Heart right ventricle (tissue), 16 donors: ENCODE measurements at regions not wholly inside any gene's neighbourhood (a gene's known extent, or its start where the extent isn't known, plus 50 kb on each side); places are given as distances from the start of the nearest gene placed in this dataset.
A peak's percentile ranks its signal among the peaks of the same experiment; 100 is the strongest.

Source experiments
- ATAC-seq, 8 donors: fragments of 200-7000 bp; cut with Tn5 transposase; one replicate each; pipeline ENCODE4 v1.9.1; 2020; ENCODE audit warnings: mild to moderate bottlenecking in 8 of 8, moderate library complexity in 8 of 8, moderate number of reproducible peaks in 1 of 8
- DNase-seq, 2 donors: peaks; one replicate each; pipeline ENCODE4 v3.0.0-alpha.2; 2020
- H3K27ac ChIP-seq, 10 donors: fragments of 200-600 bp; sonication (generic) in 2 of 10; one replicate each; pipeline versions ENCODE4 v1.5.0 to v1.8.0; 2020 to 2022; ENCODE audit warnings: mild to moderate bottlenecking in 3 of 10
- H3K27me3 ChIP-seq, 7 donors: fragments of 200-600 bp; one replicate each; pipeline ENCODE4 v1.8.0; 2021 to 2022; ENCODE audit warnings: mild to moderate bottlenecking in 2 of 7
- H3K36me3 ChIP-seq, 9 donors: fragments of 200-600 bp; sonication (generic) in 1 of 9; one replicate each; pipeline versions ENCODE4 v1.5.0 to v1.8.0; 2020 to 2022; ENCODE audit warnings: mild to moderate bottlenecking in 2 of 9
- H3K4me1 ChIP-seq, 9 donors: fragments of 200-600 bp; sonication (generic) in 1 of 9; one replicate each; pipeline versions ENCODE4 v1.5.0 to v1.8.0; 2020 to 2022; ENCODE audit warnings: mild to moderate bottlenecking in 4 of 9
- H3K4me3 ChIP-seq, 10 donors: fragments of 200-600 bp; sonication (generic) in 2 of 10; one replicate each; pipeline versions ENCODE4 v1.5.0 to v1.8.0; 2020 to 2022; ENCODE audit warnings: mild to moderate bottlenecking in 7 of 10, moderate library complexity in 2 of 10
- H3K9me3 ChIP-seq, 11 donors: fragments of 200-600 bp in 10 of 11; sonication (generic) in 2 of 11; one replicate each; pipeline versions ENCODE4 v1.5.0 to v1.8.0; 2013 to 2022; ENCODE audit warnings: mild to moderate bottlenecking in 2 of 11, control low read depth in 1 of 11, moderate library complexity in 1 of 11
- CTCF ChIP-seq, 9 donors: fragments of 200-600 bp; sonication (generic) in 2 of 9; IDR thresholded peaks; one replicate each; pipeline versions ENCODE4 v1.5.0 to v1.8.0; 2021 to 2022; ENCODE audit warnings: antibody characterized with exemption in 9 of 9, mild to moderate bottlenecking in 5 of 9, moderate library complexity in 1 of 9
- WGBS, 2 donors: extraction: QIAGEN DNeasy Blood & Tissue Kit; methylation state at CpG; one replicate each; pipeline ENCODE4 v1.1.7; 2013; ENCODE audit warnings: inconsistent platforms in 1 of 2; 5-methylcytosine and 5-hydroxymethylcytosine counted together
- intact Hi-C, 10 donors: fragments of 100-400 bp; cut with DNase I; formaldehyde crosslinking; loops; one replicate each; pipeline versions ENCODE4 v1.11.1 to v1.14.2; 2022
- donor health status: Arrhythmogenic right ventricular cardiomyopathy.
- donor health status: ischemic (EF 13 %, LVEDD 7.1; RV severe dilation, severe dysfunction).
- donor health status: healthy with polysubstance abuse.
- donor health status: DM: no; HTN: yes; CAD: no.
- donor health status: DM: no; HTN: no; CAD: no.
- donor health status: ischemic (EF 25% LVEDD 6.9; RV normal size, moderate dysfunction).
- donor health status: ischemic (EF 25% LVEDD 5.7; RV mildly dilated, moderate dysfunction).
- donor health status: healthy.
- donor health status: DM: yes; HTN: yes; CAD: no.
- donor health status: Ischemic cardiomyopathy.
- donor health status: ischemic (EF 35%, LVEDD 5.7; RV mildly dilated, moderate dysfunction).
- donor health status: nonischemic (EF 11% LVEDD 7.7; RV severe dilation, severe dysfunction).
- donor health status: DM: yes; HTN: yes; CAD: no.
- donor health status: PGD.
- donor health status: ischemic (EF 29% LVEDD 5.4; RV normal size, mild dysfunction).
- donor health status: nonischemic (EF 23%, LVEDD 6.1; RV moderate dilation, normal function).

GRCh38 chr11:128161436-128161835 lies 425.9 kb downstream of the ETS1 start:
- no peaks in the 10 kb centered on the region for H3K27me3 ChIP-seq
- WGBS, 2 donors: 74 to 78% methylated on average over 1 of the region's 1 CpG
- no peaks in the 10 kb centered on the region for H3K36me3 ChIP-seq
- peaks cover 0 to 5% (median 0%) of the 10 kb centered on the region in 9 donors for H3K4me1 ChIP-seq
- intact Hi-C loops: loop anchor here in 3 of 10 donors (5.0 to 10.0 kb wide), 4 partner anchors 686 to 1039 kb away; no protein-coding TSS in a partner anchor
- H3K9me3 ChIP-seq: no peaks in the 10 kb centered on the region
- no peak overlapping the region for H3K27ac ChIP-seq
- no peak for DNase-seq
- no peak for TF ChIP-seq CTCF (IDR thresholded peaks at IDR 0.05)
- ATAC-seq: no peak
- no peak overlapping the region for H3K4me3 ChIP-seq

GRCh38 chr11:128158860-128159259 lies 428.5 kb downstream of the ETS1 start:
- no peak overlapping the region for H3K27ac ChIP-seq
- H3K4me1 ChIP-seq: peaks cover 0 to 3% (median 0%) of the 10 kb centered on the region in 9 donors
- H3K4me3 ChIP-seq: no peak overlapping the region
- H3K9me3 ChIP-seq: no peaks in the 10 kb centered on the region
- H3K27me3 ChIP-seq: no peaks in the 10 kb centered on the region
- TF ChIP-seq CTCF (IDR thresholded peaks at IDR 0.05): no peak
- intact Hi-C loops: loop anchor here in 9 of 10 donors (1.0 to 10.0 kb wide), 7 partner anchors 124 to 798 kb away; no protein-coding TSS in a partner anchor
- 91 to 92% methylated on average over 4 of the region's 4 CpGs for WGBS, 2 donors
- ATAC-seq (no peak), DNase-seq (no peak)
- H3K36me3 ChIP-seq: no peaks in the 10 kb centered on the region

- DNase-seq (peak in 1 of 2 donors; percentile 54), ATAC-seq (peak in 7 of 8 donors; percentile 76 to 91 (median 83))
- Histone ChIP-seq H3K9me3 (no peaks in the 10 kb centered on the region), H3K4me1 (peaks cover 0 to 13% (median 5%) of the 10 kb centered on the region in 9 donors), H3K27ac (no peak overlapping the region), H3K27me3 (no peaks in the 10 kb centered on the region), H3K36me3 (no peaks in the 10 kb centered on the region), H3K4me3 (peak overlapping the region in 4 of 10 donors; percentile 7 to 26 (median 15))
- intact Hi-C loops: loop anchor here in 9 of 10 donors (1.0 to 10.0 kb wide), 7 partner anchors 123 to 800 kb away; no protein-coding TSS in a partner anchor
- peak; percentile 74 to 92 (median 85) for TF ChIP-seq CTCF (IDR thresholded peaks at IDR 0.05)
- WGBS, 2 donors: 13 to 16% methylated on average over 5 of the region's 5 CpGs
Observed at GRCh38 chr11:128157423-128158298, 429.7 kb downstream of the ETS1 start.

- WGBS, 2 donors: 83 to 90% methylated on average over 3 of the region's 3 CpGs
- Histone ChIP-seq H3K4me3 (no peak overlapping the region), H3K27ac (no peak overlapping the region), H3K4me1 (peaks cover 0 to 13% (median 5%) of the 10 kb centered on the region in 9 donors), H3K36me3 (no peaks in the 10 kb centered on the region), H3K9me3 (no peaks in the 10 kb centered on the region), H3K27me3 (no peaks in the 10 kb centered on the region)
- intact Hi-C loops: loop anchor here in 9 of 10 donors (5.0 to 10.0 kb wide), 6 partner anchors 122 to 801 kb away; no protein-coding TSS in a partner anchor
- TF ChIP-seq CTCF (IDR thresholded peaks at IDR 0.05): no peak
- DNase-seq (no peak), ATAC-seq (no peak)
Observed at GRCh38 chr11:128156486-128156885, 430.9 kb downstream of the ETS1 start.
